GM21360 (cell line): ENCODE measurements at regions not wholly inside any gene's neighbourhood (a gene's known extent, or its start where the extent isn't known, plus 50 kb on each side); places are given as distances from the start of the nearest gene placed in this dataset.

Source experiments
- ATAC-seq: cut with Tn5 transposase; IDR thresholded peaks from one replicate; pipeline ENCODE4 v1.9.1; 2021; ENCODE audit warnings: mild to moderate bottlenecking, moderate library complexity; ENCODE audit not compliant: unreplicated experiment

DNA sequence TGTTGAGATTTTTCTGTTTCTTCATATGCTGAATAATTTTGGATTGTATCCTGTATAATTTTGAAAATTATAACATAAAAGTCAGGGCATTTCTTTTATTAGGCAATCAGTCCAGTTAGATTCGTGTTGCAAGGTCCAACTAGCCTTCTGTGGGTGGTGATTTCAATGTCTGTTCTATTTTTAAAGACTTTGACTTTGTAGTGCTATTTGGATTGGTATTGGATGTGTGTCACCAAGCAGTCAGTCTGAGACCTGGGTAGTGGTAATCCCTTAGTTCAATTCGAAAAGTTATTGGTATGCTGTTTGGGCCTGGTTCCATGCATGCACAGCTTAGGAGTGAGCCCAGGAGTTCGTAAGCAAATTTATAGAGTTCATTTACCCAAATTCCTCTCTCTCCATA is 82.2 kb downstream of the EPDR1 start:
- no peak for ATAC-seq

DNA sequence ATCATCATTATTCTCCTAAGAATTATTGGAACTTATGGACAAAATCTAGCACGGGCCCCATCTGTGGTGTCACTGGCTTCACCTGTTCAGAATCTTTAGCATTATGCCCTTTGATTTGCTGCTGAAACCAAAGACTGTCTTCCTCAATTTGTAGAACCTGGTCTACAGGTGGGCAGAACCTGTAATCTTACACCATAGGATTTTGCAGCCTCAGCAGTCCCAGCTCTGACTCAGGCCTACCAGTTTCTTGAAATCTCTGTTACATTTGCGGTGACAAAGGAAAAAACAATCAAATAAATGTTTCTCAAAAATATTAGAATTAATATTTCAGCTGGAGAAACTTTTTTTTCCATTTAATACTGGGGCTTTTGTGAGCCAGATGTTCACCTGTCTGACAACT is 86.1 kb downstream of the EPDR1 start:
- no peak for ATAC-seq

DNA sequence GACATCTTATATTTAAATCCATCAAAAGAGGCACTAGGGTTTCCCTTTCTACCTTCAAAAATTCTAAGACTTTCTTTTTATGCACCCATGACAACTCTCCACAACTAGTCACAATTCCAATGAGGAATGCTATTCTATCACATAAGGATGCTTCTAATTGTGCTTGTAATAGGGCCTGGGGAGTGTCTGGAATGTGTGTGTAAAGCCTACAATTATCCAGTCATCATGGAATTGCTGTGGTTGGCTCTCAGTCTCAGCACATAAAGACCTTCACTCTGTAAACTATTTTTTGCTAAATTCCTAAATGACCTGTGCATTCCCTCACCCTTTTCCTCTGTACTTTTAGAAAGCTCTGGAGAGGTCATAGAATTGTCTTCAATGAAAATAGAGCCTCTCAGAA is 86.7 kb downstream of the EPDR1 start:
- ATAC-seq = no peak

DNA sequence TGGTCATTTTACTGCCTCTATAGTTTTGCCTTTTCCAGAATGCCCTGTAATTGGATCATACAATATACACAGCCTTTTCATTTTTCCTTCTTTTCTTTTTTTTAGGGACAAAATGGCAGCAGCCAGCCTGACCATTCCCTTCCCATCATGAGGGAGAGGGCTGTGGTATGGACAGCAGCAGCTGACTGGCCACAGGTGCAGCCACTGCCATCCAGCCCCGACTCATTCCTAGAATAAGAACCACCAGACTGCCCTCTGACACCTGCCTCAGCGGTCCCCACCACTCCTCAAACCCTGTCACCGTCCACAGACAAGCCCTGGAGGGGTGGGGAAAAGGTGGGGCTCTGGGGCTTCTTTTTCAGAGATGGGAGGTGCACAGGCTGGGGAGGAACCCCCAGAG is 92.8 kb downstream of the EPDR1 start:
- ATAC-seq = no peak

DNA sequence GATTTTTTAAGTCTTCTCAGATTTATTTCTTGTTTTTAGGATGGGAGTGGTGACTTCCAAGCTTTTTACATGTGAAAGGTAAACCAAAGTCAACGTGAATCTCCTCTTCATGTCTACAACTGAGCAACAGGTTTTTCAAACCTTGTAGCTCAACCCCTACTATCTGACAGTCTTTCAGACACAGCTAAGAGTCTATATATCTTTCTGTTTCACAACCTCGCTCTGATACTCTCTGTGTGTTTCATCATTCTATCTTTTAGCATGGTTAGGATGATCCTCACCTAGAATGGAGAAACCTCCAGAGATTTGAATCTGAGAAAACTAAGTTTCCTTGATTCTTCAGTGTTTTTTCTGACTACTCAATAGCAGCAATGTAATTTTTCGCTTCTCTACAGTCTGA is 96.1 kb downstream of the EPDR1 start:
- ATAC-seq = no peak

DNA sequence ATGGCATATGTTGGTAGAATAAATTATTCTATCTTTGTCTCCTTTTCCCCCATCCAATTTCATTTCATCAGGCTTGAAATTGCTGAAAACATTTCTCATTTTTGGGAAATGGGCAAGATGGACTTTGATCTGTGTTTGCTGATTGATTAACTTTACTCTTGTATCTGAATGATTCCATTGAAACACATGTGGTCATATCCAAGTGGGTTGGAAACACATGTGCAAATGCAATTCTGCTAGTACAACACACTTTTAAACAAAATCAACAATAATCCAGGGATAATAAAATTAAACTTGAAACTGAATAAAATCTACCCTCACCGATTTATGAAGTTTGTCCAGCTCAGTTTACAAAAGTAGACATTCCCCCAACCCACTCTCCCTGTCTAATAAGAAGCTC is 96.9 kb downstream of the EPDR1 start:
- ATAC-seq = no peak

DNA sequence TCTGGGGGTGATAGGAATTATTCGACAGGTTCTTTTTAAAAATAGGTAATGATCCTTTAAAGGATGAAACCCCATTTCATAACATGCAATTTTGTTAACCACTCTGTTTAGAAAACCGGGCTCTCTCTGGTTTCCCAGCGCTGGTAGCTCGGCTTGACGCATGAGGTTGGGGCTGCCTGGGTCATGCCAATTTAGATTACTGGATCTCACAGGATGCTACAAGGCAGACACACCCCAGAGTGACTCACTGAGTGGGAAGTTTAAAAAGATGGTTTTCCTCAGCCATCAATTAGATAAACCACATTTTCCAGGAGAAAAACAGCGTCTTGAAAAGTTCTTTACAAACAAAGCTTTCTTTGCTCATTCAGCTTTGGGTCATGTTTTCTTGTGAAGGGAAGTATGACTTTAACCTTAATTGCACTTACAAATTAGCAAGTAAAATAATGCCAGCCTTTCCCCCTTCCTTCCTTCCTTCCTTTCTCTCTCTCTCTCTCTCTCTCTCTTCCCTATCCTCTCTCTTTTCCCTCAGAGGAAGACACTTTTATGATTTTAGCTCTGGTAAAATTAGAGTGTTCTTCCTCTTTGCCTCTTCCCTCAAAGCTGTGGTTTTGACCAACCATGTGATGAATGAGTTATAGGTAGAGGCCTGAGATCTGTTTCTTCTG is 99.8 kb downstream of the EPDR1 start:
- ATAC-seq = no peak

DNA sequence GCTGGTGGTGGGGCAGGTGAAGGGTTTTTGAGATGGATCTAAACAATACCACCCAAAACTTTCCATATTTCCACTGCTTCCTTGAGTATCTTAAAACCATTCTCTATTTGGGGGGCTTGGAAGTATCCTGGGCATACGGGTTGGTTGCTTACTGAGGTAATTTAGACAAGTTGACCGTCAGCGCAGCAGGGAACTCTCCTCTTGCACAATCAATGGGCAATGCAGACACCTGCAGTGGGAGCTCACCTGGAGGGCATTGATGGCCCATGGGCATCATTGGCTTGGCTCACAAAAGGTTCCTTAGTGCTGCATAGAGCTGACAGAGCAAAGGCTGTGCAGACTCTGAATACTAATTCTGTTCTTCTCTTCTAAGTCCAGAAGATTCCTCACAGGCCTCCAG is 101.5 kb downstream of the EPDR1 start:
- no peak for ATAC-seq

DNA sequence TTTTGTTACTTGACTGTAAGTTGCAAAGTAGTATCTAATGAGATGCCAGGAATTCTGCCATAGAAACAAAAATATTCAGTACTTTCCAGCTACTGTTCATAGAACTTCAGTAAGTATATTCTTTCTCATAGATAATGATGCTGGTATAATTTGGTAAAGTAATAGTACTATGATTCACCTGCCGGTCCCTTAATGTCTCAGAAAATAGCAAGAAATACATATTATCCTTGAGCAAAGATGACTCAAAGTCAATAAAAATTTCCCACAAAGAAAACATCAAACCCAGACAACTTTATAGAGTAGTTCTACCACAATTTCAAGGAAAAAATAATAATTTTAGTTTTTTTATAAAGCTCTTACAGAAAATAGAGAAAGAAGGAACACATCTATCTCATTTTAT is 105.4 kb downstream of the EPDR1 start:
- no peak for ATAC-seq

DNA sequence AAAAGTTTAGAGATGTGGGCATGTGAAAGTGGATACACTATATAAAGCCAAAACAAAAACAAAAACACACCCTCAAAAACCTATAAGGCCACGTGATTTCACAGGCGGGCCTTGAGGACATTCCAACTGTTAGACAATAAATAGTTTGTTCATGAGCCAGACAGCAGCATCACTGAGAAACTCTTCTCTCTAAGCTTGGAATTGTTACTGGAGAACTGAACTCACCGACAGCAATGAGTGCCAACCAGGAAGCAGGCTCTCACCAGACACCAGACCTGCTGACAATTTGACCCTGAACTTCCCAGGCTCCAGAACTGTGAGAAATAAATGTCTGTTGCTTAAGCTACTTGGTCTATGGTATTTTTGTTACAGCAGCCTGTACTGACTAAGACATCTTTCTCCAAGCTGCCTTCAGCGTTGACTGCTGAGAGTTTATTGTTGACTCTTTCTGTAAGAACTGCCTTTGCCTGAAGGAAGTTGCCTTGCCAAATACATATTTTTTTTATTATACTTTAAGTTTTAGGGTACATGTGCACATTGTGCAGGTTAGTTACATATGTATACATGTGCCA is 107.5 kb downstream of the EPDR1 start:
- ATAC-seq = no peak

DNA sequence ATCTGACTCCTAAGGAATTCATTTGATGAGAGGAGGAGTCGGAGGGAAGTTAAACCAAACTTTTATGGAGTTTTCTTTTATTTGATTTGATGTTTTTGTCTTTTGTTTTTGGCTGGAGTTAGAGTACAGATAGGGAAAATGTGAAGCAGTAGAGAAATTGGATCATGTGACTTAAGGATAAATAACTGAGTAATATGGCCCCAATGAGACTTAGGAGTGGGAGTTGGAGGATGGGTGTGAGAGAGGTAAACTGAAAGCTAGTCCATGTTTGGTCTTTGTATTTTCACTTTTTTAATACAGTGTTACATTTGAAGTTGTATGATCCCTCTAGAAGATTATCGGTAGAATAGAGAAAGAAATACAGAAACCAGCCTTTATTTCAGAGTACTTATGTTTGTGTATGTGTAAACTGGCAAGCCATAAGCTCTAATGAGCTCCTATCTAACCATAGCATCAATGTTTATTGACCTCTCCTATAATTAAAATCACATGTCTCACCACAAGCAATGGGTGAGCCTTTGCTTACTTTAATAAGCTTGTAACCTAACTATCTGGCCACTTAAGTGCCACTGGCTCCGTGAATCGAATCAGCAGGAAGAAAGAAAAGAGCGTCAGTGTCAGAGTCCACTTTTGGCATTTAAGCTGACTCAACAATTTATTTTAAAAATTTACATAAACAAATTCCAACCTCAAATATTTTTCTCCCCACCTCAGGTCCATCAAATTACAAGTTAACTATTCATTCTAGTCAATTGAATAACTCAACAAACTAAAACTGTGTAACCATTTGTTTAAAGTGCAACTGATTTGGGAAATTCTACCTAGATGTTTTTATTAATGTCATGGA is 113.8 kb downstream of the EPDR1 start:
- no peak for ATAC-seq

DNA sequence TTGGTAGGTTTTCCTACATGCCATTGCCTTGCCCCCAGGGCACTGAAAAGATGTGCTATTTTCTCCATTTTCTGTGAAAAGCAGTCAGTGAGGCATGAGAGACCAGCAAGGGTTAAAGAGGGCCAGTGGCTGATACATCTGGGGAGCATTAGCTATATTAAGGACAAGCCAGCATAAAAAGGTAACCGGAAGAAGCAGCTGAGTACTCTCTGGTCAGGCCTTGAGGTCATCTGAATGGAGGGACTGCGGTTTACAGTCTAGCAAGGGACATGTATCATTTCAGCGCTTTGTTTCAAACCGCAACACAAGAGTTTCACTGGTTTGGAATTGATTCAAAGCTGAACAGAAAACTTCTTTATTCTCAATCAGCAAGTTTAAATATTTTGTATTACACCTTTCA is 120.4 kb downstream of the EPDR1 start:
- ATAC-seq = no peak

DNA sequence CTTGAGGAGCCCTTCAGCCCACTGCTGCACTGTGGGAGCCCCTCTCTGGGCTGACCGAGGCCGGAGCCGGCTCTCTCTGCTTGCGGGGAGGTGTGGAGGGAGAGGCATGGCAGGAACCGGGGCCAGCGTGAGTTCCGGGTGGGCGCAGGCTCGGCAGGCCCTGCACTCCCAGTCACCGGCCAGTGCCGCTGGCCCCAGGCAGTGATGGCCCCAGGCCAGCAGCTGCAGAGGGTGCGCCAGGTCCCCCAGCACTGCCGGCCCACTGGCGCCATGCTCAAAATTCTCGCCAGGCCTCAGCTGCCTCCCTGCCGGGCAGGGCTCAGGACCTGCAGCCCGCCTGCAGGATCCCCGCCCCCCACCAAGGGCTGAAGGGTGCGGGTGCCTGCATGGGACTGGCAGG is 128.4 kb upstream of the STARD3NL start:
- no peak for ATAC-seq

DNA sequence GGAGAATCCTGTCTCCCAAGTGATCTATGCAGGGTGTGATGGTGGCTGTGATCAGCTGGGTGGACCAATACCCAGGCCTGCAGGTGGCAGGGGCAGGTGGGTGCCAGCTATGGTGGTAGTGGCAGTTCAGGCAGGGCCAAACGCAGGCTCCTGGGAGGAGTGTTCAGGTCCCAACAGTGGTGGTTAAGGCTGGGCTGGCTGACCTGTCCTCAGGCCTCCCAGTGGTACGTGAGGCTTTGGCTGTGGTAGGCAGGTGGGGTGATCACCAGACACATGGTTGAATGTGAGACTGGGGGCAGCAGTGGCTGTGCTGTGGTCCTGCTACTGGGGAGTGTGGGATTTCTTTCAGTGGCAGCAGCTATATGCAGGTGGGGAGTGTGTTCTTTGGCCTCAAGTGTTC is 126.7 kb upstream of the STARD3NL start:
- ATAC-seq = no peak

DNA sequence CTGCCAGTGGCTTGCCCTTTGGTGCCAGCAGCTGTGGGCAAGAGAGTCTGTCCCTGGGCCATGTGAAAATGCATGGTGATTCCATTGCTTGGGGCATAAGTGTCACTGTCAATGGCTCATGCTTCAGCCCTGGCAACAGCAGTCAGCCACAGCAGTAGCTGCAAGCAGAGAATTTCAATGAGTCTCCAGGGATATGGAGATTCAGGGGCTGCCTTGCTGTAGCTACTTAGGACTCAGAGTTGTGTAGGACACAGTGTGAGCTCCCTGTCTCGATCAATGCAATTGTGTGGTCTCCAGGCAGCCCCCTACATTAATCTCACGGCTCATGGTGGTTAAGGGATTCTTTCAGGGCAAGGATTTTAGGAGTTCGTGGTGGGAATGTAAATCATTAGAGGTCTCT is 126.3 kb upstream of the STARD3NL start:
- no peak for ATAC-seq

DNA sequence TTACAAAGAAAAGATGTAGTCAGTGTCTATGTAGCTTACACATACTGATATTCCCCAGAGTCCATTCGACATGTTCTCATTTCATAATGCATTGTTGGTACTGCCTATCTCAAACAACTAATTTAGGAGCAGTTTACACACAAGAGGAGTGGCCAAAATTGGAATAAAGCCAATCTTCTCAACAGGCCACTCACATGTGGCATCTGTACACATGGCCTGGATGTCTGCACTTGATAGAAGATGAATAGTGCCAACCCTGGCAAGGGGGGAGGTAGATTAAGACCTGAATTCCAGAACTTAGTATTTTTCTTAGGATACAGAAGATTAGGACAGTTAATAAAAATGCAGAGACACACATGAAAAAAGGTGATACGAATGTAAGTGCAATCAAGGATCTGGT is 125.3 kb upstream of the STARD3NL start:
- ATAC-seq = no peak

DNA sequence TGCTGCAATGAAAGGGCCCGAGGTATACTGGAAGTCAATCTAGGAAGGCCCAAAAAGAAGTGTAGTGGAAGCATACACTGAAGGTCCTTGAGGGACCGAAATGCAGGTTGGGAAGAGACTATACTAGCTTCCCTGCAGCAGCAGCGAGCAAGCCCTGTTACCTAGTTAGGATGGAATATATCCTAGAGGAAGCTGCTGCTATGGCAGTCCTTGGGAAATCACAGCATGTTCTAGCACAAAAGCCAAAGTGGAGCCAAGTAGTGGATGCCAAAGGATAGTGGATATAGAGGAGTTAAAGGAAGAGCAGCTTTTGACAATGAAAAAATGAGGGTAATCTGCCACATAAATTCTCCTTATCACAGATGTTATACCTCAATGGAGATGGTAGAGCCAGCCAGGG is 123.8 kb upstream of the STARD3NL start:
- ATAC-seq = no peak

DNA sequence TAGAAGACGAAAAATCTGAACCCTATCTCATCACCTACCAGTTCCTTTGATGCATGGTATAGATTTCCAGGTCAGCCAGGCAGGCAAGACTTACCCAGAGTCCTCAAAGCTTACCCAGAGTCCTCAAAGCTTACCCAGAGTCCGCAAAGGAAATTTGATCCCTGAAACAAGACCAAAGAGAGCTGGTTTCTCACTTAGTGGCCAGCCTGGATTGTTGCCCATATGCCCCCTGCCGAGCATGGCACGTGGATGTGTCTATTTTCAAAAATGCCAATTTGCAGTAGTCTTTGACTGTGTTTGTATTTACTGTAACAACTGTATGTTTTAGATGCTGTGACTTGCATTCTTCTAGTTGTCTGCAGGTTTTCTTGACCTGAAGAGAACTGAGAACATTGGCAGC is 120.2 kb upstream of the STARD3NL start:
- ATAC-seq = no peak

DNA sequence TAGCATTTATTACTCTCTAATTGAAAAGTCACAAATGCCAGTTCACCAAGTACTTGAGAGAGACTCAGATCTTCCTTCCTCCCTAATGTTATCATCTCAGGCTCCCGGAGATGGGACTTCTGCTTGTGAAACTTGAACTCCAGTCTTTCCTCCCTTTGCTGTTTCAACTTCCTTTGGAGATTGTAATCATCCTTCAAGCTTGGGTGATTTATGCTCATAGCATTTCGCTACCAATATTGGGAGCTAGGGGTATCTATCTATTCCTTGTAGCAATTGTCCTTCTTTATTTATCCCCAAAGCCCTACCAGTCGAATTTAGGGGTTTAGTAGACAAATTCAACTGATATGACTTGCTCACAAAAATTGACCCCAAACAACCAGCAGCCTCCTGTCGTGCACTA is 117.9 kb upstream of the STARD3NL start:
- ATAC-seq = no peak

DNA sequence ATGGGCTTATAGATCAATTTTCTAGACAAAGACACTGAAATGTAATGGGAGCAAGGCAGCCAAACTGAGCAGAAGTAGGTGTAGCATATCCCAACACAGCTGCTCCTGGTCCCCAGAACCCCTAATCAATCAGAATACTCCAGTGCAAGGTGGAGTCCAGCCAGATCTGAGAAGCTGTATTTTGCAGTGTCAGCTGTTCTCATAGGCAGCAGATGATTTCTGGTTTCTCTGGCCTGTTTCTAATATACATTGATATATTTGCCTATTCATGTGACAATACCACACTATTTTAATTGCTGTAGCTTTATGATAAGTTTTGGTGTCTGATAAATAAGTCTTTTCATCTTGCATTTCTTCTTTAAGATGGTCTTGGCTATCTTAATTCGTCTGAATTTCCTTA is 117.4 kb upstream of the STARD3NL start:
- ATAC-seq = no peak

DNA sequence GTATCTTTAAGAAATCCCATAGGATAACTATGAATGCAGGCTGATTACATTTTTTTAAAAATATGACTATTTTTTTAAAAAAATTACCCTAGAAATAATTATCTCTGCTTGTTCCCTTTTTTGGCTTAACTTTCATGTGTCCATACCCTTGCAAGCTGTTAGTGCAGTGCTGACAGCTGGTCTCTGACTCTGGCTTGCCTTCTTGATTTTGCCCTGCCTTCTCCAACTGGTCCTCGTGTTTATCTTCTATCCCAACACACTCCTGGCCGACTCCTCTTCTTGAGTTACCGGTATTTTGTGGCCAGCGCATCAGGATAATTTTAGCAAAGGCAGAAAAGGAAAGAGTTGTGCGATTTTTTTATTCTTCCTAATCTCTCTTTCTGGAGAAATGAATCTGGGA is 111.7 kb upstream of the STARD3NL start:
- ATAC-seq = no peak

DNA sequence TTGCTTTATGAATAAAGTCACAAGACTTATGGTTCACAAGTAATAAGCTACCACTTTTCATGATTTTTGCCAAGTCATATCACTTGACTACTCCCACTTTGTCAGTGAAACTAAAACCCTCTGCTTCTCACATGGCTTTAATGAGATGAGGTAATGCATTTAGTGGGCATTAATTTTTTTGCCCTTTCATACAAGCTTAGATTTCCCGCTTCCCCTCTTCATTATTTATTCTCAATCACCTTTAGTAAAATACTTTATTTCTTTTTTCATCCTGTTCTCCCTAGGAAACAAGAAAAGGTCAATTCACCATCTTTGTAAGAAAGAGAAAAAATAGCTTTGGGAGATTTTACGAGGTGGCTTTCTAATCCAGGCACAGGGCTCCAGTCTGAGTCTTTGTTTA is 109.6 kb upstream of the STARD3NL start:
- no peak for ATAC-seq
